ENCODE measurements at regions not wholly inside any gene's neighbourhood (a gene's known extent, or its start where the extent isn't known, plus 50 kb on each side); places are given as distances from the start of the nearest gene placed in this dataset.

DNA sequence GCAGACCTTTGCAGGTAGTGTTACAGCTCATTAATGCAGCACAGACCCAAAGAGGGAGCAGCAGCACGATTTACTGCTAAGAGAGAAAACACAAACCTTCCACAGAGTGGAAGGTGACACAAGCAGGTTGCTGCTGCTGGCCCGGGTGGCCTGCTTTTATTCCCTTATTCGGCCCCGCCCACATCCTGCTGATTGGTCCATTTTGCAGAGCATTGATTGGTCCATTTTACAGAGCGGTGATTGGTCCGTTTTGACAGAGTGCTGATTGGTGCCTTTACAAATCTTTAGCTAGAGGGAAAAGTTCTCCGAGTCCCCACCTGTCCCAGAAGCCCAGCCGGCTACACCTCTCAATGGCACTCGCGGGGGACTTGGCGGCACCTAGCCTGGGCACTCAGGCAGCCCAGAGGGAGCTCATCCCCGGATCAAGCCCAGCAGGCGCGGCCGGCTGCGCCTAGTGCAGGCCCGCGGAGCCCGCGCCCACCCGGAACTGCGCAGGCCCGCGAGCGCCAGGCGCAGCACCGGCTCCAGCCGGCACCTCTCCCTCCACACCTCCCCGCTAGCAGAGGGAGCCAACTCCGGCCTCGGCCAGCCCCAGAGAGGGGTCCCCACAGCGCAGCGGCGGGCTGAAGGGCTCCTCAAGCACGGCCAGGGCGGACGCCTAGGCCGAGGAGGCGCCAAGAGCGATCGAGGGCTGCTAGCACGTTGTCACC lies 825.6 kb upstream of the HS6ST1 start:
- no peak overlapping the region for H3K4me3 ChIP-seq (ENCODE audit: low read depth, low read length)
- no peak for DNase-seq (ENCODE audit: low read depth, low spot score)
- in situ Hi-C loops (cut with HindIII; ENCODE audit: low sequenced_read_pairs) = no loop called here
- TF ChIP-seq, protein P1, sequence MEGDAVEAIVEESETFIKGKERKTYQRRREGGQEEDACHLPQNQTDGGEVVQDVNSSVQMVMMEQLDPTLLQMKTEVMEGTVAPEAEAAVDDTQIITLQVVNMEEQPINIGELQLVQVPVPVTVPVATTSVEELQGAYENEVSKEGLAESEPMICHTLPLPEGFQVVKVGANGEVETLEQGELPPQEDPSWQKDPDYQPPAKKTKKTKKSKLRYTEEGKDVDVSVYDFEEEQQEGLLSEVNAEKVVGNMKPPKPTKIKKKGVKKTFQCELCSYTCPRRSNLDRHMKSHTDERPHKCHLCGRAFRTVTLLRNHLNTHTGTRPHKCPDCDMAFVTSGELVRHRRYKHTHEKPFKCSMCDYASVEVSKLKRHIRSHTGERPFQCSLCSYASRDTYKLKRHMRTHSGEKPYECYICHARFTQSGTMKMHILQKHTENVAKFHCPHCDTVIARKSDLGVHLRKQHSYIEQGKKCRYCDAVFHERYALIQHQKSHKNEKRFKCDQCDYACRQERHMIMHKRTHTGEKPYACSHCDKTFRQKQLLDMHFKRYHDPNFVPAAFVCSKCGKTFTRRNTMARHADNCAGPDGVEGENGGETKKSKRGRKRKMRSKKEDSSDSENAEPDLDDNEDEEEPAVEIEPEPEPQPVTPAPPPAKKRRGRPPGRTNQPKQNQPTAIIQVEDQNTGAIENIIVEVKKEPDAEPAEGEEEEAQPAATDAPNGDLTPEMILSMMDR (IDR thresholded peaks at IDR 0.05; ENCODE audit: low read depth, low read length) = no peak

DNA sequence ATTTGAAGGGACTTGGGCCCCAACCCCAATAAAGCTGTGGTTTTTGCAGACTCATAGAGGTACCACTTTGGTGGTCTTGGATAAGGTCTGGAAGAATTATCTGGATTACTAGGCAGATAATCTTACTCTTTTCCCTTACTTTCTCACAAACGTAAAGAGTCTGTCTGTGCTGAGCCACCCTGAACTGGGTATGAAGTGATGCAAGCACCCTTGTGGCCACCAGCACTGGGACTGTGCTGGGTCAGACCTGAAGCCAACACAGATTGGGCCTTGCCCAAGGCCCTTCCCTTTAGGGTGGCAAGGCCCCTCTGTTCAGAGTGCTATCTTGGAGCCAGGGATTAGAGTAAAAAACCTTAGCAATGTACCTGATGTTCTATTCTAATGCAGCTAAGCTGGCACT lies 827.0 kb upstream of the RAB6C start:
- DNase-seq (ENCODE audit: low read depth, low spot score) = no peak
- TF ChIP-seq, protein P1 (IDR thresholded peaks at IDR 0.05; ENCODE audit: low read depth, low read length) = no peak
- in situ Hi-C loops (cut with HindIII; ENCODE audit: low sequenced_read_pairs) = no loop called here
- H3K4me3 ChIP-seq (ENCODE audit: low read depth, low read length) = no peak overlapping the region

DNA sequence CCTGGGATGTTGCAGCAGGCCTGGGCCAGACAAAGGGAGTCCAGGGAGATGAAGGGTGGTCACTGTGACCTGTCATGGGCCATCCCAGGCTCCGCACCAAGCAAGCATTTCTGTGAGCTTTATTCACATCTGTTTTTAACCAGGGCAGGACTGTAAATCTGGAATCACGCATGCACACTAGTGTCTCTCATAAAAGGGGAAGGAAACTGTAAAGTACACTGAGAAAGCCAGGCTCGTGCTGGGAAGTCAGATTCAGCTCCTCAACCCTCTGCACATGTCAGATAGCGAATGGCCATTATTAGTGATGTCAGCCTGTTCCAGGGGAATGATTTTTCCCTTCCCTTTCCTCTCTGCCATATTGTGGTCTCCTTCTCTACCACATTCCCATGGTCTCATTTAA lies 818.6 kb upstream of the RAB6C start:
- DNase-seq (ENCODE audit: low read depth, low spot score) = no peak
- H3K4me3 ChIP-seq (ENCODE audit: low read depth, low read length) = no peak overlapping the region
- in situ Hi-C loops (cut with HindIII; ENCODE audit: low sequenced_read_pairs) = no loop called here
- TF ChIP-seq, protein P1 (IDR thresholded peaks at IDR 0.05; ENCODE audit: low read depth, low read length) = no peak

DNA sequence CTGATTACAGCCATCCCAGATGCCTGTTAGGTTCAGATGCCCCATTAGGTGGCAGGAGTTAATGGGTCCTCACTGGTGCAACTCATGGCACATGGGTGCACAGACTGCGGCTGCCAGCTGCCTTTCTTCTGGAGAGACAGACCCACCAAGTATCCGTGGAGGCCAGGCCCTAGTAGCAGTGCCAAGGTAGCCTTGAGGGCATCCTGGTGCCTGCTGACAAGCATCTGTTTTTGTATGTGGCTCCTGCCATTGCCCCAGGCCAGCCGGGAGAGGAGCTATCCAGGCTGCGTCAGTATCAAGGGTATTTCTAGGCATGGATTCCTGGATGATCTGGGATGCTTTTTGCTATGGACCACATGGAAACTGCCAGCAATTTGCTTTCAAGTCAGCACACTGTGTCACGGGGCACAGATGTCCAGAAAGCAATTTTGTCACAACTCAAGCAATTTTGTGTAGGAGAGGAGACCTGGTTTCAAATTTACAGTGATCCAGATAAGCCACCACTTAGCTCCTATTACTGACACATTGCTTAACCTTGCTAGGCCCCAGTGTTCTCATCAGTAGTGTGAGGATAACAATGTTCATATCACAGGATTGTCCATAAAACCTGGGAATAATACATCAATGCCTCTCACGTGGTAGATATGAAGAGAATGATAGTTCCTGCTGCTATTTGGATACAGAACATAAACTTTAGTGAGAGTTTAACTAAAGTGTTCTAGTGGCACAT lies 815.1 kb upstream of the RAB6C start:
- in situ Hi-C loops (cut with HindIII; ENCODE audit: low sequenced_read_pairs) = no loop called here
- DNase-seq (ENCODE audit: low read depth, low spot score) = no peak
- TF ChIP-seq, protein P1 (IDR thresholded peaks at IDR 0.05; ENCODE audit: low read depth, low read length) = no peak
- H3K4me3 ChIP-seq (ENCODE audit: low read depth, low read length) = no peak overlapping the region

DNA sequence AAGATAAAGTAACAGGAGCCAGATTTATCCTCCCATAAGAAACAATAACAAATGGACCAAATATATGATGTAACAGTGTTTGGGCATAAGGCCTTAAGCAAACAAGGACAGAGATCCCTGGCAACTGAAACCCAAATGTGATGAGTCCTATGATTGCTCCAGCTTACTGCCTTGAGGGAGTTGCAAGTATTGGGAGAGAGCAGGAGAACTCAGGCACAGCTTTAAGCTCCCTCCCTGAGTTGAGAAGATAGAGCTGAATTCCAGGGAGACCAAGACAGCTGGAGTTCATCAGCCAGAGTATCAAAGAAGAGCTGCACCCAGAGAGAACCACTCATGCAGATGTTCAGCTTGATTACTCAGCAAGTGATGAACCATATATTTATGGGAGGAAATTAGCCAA lies 814.5 kb upstream of the RAB6C start:
- no peak overlapping the region for H3K4me3 ChIP-seq (ENCODE audit: low read depth, low read length)
- no peak for DNase-seq (ENCODE audit: low read depth, low spot score)
- TF ChIP-seq, protein P1 (IDR thresholded peaks at IDR 0.05; ENCODE audit: low read depth, low read length) = no peak
- in situ Hi-C loops (cut with HindIII; ENCODE audit: low sequenced_read_pairs) = no loop called here

DNA sequence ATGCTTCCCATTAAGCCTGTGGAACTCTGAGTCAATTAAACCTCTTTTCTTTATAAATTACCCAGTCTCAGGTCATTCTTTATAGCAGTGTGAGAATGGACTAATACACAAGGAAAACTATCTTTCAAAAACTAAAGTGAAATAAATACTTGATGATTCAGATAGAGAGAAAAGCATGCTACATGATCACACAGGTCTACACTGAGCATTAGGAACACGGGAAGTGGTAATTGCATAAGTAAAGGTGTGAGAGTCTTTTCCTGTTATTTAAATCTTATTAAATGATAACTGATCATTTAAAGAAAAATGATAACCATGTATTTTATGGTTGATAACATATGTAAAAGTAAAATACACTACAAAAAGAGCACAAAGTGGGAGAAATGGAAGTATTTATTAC lies 812.0 kb upstream of the RAB6C start:
- TF ChIP-seq, protein P1 (IDR thresholded peaks at IDR 0.05; ENCODE audit: low read depth, low read length) = no peak
- DNase-seq (ENCODE audit: low read depth, low spot score) = no peak
- H3K4me3 ChIP-seq (ENCODE audit: low read depth, low read length) = no peak overlapping the region
- in situ Hi-C loops (cut with HindIII; ENCODE audit: low sequenced_read_pairs) = no loop called here
